H1 (cell line): ENCODE measurements at regions not wholly inside any gene's neighbourhood (a gene's known extent, or its start where the extent isn't known, plus 50 kb on each side); places are given as distances from the start of the nearest gene placed in this dataset.

Experiments used
- CHD7 ChIP-seq: fragments of 300-600 bp; sonication (generic); IDR thresholded peaks from 2 replicates; pipeline ENCODE4 v1.7.1; 2012; ENCODE audit warnings: low read length, moderate library complexity, mild to moderate bottlenecking, inconsistent platforms; ENCODE audit not compliant: insufficient replicate concordance
- CREB1 ChIP-seq: IDR thresholded peaks from 2 replicates; pipeline ENCODE4 v1.6.1; 2012; ENCODE audit warnings: inconsistent platforms
- SUZ12 ChIP-seq: fragments of 200-600 bp; sonication (generic); IDR thresholded peaks from 2 replicates; pipeline ENCODE4 v1.6.1; 2012; ENCODE audit warnings: mild to moderate bottlenecking, inconsistent platforms, low read length, moderate library complexity, mixed read lengths

DNA sequence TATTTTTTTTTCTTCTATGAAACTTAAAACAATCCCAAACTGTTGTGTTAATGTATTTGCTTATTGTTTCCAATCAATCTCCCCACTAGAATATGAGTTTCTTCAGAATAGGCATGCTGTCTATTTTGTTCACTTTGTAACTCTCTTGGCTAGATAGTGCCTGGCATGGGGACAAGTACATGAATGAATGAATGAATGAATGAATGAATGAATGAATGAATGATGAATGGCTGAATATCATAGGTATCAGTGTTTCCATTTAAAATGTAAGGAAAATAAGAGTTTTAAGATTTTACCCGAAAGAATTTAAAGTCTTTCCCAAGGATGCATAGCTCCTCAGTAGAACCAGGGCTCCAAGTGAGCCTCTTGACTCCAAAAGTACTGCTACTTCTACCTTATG lies 294.9 kb upstream of the GADL1 start (continued):
- TF ChIP-seq CHD7 (no peak), CREB1 (no peak), SUZ12 (no peak)
